HS-27A (cell line): ENCODE measurements at regions not wholly inside any gene's neighbourhood (a gene's known extent, or its start where the extent isn't known, plus 50 kb on each side); places are given as distances from the start of the nearest gene placed in this dataset.
A peak's percentile ranks its signal among the peaks of the same experiment; 100 is the strongest.
"Not testable (repeated sequence)": the region's sequence is repeated elsewhere in the genome, so short reads cannot be mapped to it uniquely, and the experiment has no call there.

Experiments used
- DNase-seq: peaks from one replicate; pipeline ENCODE4 v3.0.0-alpha.2; 2012; ENCODE audit warnings: low read depth, missing footprints

DNA sequence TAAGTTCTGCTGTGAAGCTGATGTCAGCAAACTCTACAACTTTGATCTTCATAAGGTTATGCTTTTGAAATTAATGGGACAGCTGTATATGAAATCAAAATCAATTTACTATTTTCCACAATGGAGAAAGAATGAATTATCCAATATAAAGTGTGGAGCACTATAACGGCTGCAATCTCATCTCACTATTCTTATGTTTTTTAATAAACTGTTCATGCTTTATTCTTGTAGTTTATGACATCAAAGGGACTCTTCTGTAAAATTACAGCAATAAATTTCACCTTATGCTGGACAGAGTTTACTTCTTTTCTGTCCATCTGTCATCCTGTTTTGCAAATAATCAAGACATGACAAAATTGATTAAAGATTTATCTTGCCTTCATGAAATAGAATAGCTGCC lies 192.5 kb downstream of the TECRL start:
- no peak for DNase-seq

- no peak for DNase-seq
These were observed 203.9 kb downstream of the TECRL start for GRCh38 chr4:64205376-64205775.

GRCh38 chr4:64200001-64200555 lies 209.2 kb downstream of the TECRL start:
- no peak for DNase-seq

- DNase-seq, result no peak
These were observed 213.7 kb downstream of the TECRL start for GRCh38 chr4:64195582-64195981.

- DNase-seq, result no peak
These were observed 216.4 kb downstream of the TECRL start for GRCh38 chr4:64192731-64193412.

DNA sequence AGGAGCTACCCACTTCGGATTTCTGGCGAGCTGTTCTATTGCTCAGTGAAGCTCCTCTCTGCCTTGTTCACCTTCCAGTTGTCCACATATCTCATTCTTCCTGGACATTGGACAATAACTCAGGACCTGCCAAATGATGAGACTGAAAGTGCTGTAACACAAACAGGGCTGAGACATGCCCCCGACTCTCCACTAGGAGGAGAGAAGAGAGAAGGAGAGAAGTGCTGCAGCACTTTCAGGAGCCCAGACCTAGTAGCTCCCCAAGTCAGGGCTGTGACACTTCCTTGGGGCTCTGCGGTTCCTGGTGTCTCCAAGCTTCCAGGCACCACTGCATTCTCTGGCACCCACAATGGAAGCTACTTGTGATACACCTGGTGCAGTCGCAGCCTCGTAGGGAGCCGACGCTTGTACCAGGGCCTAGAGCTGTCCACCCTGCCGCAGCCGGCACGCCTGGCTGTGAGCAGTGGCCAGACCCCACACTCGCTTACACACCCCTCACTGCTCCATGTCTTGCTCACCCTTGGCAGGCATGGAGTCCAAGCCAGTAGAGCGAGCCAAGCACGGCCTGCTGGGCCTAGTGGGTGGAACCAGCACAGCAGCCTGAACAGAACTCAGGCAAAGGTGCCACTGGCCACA lies 234.9 kb downstream of the TECRL start:
- no peak for DNase-seq

DNA sequence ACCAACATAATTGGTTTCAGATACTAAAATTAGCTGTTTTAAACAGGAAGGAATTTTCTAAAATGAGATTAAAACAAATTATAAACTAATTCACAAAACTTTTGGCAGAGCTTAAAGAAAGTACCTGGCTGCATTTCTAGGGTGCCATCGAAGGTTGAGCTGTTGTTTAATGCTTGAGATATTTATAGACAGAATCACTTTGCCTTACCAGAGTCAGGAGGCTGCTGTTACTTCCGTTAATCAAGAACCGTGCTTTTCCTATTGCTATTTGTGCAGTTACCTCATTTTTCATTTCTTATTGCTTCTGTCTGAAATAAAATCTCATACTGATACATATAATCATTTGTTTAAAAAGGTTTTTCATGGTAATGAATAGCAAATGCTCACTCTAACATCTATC lies 242.9 kb downstream of the TECRL start:
- no peak for DNase-seq

DNA sequence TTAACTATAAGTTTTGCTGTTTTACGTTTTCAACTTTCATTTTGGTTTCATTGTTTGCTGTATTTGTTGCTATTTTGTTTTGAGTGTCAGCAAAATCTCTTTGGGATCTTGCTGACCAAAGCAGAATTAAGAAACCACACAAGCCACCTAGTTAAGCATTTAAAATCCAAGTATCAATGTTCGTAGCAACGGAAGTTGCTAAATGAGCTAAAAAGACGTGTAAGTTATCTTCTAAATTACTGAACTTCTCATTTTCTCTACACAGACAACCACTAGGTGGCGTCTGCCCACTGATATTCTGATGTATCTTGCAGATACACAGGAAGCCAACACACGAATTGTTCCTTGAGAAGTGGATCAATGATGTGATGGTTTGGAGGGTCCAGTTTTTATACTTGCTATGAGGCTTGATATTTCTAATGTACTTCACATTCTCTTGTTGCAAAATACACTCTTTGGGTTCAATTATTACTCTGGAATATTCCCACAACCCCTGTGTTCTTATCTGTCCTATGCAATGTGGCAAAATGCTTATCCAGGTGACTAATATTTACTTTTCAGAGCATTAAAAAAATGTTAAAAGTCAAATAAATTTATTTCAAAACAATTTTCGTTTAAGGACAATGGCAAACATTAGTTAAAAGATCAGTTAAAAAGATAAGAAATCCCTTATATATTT lies 250.5 kb downstream of the TECRL start:
- peak; percentile 8 for DNase-seq

DNA sequence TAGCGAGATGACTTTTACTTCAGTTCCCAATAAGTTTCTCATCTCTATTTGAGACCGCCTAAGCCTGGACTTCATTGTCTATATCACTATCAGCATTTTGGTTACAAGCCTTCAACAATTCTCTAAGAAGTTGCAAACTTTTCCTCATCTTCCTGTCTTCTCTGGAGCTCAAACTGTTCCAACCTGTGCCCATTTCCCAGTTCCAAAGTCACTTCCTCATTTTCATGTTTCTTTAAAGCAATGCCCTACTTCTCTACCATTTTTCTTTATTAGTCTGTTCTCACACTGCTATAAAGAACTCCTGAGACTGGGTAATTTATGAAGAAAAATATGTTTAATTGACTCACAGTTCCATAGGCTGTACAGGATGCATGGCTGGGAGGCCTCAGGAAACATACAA lies 251.9 kb downstream of the TECRL start:
- no peak for DNase-seq

- DNase-seq, result no peak
These were observed 253.0 kb downstream of the TECRL start for GRCh38 chr4:64156253-64156652.

DNA sequence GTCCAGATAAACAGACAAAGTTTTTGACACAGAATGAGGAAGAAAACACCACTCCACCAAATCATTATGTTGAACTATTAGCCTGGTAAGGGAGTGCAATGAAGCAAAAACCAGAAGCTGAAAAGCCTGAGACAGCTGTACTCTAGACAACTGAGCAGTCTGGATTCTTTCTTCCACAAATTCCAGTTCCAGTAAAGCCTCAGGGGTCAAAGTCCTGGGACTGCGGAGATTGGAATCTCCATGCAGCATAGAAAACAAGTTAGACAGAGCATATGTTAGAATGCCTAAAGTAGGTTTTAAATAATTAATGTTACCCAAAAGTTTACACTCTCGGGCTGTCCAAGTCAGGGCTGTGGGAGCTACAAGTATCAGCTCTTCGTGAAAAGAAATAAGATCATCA lies 263.2 kb downstream of the TECRL start:
- DNase-seq, result no peak

- no peak for DNase-seq
These were observed 264.3 kb downstream of the TECRL start for GRCh38 chr4:64144994-64145393.

DNA sequence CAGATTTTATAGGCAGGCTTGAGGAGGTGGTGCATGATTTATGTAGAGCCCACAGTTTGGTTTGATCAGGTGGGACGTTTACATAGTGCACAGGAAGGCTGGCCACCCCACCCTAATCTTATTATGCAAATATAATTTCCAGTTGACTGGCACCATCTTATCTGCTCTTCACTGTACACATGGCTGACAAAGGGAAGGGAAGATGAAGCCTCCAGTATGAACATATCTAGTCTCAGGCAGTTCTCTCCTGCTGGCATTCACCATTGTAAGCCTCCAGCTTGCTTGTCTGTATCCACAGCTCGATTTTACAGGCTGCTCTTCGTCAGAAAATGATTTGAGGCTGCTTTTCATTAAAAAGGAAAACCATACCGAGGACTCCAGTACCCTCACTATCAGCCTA lies 278.3 kb downstream of the TECRL start:
- no peak for DNase-seq

DNA sequence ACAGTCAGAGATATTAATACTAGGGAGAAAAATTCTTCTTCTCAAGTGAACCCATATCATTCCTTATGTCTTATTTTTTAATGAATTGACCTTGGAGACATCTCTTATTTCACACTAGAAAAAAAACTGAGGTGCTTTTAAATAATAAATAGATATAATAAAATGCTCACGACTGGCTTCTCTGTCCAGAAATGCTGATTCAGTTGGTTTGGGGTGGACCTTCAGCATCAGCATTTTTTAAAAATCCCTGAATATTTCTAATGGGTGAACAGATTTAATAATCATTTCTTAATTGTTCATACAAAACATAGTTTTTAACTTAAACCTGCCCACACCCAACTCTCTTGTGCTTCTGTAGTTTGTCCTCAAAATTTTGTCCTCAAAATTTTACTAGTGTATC lies 283.9 kb downstream of the TECRL start:
- no peak for DNase-seq

GRCh38 chr4:64121803-64122202 lies 287.4 kb downstream of the TECRL start:
- no peak for DNase-seq

DNA sequence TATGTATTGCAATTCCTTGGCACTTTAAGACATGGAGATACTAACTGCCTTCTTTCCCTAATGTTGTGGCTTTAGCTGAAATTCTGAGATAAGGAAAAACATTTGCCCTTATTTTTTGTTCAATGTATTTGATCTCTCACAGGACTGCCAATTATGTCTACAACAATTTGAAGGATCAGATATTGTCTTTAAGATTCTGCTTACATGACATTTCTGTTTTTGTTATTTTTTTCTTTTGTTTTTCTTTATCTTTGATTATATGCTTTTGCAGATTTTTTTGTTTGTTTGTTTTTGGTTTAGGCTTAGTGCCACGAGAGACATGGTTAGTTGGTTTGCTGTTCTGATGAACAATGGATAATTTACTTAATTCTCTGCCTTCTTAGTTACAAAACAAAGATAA lies 303.3 kb downstream of the TECRL start:
- no peak for DNase-seq

DNA sequence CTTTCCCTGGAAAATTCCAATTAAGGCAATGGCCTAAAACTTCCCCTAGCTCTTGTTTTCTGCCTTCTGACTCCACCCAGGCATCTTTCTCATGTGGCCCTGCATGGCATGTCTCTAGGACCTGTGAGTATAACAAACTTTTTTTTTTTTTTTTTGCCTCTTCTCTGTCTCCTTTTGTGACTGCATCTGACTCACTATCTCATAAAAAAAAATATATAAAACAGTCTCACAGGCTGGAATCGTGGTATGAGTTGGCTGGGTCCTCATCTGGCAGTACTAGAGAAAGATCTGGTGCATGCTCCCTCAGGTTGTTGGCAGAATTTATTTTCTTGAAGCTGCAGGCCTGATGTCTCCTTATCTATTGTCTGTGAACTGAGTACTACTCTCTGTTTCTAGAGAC lies 313.9 kb downstream of the TECRL start:
- no peak for DNase-seq

DNA sequence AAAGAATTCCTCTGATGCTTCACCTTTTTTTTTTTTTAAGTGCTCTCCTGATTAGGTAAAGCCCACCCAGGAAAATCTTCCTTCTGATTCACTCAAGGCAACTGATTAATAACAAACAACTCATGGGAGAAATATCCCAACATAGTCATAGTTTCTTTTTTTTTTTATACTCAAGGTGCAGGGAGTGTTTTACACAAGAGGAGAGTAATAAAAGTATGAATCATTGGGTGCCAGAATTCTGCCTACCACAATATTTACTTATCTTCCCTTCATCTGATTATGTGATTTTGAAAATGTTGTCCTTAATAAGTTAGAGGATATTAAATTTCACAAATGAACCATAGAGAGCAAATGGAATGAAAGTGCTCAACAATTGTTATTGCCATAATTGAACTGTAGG lies 329.9 kb downstream of the TECRL start:
- no peak for DNase-seq

DNA sequence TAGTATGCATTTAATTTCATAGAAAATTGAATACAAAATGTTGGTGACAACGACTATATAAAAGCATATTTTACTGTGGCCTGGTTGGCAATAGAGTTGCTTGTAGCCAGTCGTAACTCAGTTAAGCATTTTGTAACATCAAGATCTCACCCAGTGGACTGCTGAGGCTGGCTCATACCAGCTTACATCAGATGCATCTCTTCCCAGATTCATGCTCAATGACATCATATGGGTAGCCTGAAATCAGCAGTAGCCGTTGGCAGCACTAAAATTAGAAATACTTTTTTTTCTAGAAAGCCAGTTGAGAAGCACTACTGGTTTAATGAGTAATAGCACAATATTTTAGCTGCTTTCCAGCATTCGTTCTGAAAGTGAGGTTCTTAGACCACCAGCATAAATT lies 341.2 kb downstream of the TECRL start:
- DNase-seq, result no peak

DNA sequence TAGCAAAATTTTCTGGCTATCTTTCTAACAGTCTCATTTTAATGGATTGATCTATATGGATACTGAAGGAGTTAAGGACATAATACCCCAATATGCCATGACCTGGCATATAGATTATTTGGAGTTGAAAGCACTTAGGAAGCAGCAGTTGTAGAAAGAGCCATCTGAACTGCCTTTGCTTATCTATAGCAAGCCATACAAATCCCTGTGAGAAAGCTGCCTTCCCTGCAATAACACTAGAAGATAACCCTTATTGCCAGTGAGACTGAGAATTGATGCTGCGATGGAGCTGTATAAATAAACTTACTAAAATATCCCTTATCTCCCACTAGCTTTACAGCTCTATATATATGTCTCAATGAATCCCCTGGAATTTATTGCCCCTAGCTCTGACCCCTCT lies 346.3 kb downstream of the TECRL start:
- no peak for DNase-seq

GRCh38 chr4:64037033-64037432 lies 372.2 kb downstream of the TECRL start:
- DNase-seq, result not testable (repeated sequence)

- DNase-seq, result no peak
These were observed 386.7 kb downstream of the TECRL start for GRCh38 chr4:64022560-64022959.

DNA sequence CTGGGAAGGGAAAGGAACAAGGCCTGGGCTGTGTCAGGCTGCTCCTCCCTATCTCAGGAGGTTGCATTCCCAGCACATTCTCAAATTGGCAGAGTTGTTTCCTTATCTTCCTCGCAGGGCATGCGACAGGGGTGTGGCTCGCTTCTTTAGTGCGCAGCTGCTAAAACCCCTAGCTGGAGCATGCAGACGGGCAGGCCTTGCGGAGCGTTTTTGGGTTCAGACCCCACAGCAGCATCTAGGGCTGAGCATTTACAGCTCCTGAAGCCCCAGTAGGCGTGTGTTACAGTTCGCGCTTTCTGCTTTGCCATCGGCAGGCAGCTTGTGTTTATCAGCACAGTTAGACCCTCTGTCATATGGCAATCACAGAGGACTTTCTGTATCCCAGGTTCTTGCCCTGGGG lies 392.4 kb downstream of the TECRL start:
- DNase-seq, result no peak
